ENCODE measurements at regions not wholly inside any gene's neighbourhood (a gene's known extent, or its start where the extent isn't known, plus 50 kb on each side); places are given as distances from the start of the nearest gene placed in this dataset.
"Not testable (repeated sequence)": the region's sequence is repeated elsewhere in the genome, so short reads cannot be mapped to it uniquely, and the experiment has no call there.

DNA sequence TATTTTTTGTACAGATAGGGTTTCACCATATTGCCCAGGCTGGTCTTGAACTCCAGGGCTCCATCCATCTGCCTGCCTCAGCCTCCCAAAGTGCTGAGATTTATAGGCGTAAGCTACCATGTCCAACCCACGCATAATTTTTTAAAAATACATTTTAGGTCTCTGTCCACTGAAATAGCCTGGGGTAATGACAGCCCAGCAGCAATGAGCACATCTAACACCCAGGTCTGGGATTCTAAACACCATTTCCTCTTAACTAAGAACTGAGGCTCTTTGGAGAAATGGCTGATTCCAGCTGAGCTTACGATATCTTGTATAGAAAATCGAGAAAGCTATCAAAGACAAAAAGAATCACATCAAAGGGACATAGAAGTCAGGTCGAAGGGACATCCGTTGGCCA, 245.3 kb downstream of the PARN start:
- DNase-seq, result no peak

DNA sequence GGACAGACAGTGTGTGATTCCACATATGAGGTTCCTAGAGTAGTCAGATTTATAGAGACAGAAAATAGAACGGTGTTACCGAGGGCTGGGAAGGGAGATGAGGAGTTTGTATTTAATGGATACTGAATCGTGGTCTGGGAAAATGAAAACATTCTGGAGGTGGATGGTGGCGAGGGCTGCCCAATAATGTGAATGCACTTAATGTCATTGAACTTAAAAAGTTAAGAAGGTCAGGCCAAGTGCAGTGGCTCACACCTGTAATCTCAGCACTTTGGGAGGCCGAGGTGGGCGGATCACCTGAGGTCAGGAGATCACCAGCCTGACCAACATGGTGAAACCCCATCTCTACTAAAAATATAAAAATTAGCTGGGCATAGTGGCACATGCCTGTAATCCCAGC, 246.2 kb downstream of the PARN start:
- DNase-seq, result not testable (repeated sequence)

DNA sequence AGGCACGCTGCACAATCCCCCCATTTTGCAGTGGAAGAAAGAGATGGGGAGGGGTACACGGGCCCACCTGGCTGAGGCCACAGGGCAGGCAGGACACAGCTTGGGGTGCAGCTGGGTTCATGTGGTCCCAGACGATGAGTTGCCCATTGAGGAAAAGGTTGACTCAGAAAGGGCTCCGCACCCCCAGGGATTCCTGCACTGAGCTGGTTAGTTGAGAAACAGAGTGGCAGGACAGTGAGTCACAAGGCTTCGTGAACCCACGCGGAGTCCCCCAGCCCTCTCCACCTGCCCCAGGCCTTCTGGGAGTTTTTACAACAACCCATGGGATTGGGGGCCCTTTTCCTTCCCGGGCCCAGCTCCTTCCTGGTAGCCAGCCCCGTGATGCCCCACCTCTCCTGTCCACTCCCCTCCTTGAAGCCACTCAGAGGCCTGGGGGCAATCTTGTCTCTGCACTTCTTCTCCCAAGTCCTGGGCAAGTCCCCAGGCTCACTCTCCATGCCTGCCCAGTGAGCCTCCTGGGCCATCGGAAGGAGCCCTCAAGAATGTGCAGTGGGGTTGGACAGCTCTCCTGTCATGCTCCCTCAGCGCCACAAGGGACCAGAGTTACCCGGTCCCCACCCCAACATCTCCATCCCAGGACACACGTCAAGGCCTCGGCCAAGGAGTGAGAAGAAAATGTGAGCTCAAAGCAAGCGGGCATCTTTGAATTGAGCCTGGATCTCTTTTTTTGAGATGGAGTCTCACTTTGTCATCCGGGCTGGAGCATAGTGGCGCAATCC, 251.2 kb downstream of the PARN start:
- DNase-seq, result no peak

DNA sequence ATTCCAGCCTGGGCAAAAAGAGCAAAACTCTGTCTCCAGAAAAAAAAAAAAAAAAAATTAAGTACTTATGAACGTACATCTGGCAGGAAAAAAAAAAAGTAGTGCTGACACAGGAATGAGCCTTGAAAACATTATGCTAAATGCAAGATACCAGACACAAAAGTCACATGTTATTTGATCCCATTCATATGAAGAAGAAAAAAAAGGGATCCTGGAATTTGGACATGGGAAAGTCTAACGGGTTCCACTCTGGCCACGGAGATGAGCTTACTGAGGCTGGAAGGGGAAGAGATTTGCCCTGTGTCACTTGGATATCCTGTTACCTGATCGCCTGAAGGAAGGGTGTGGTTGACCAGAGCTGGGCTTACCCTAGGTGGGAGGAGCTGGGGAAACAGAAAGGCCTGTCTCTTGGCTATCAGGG, 251.9 kb downstream of the PARN start:
- DNase-seq, result no peak

GRCh38 chr16:14377326-14377725, 252.7 kb downstream of the PARN start:
- no peak for DNase-seq

DNA sequence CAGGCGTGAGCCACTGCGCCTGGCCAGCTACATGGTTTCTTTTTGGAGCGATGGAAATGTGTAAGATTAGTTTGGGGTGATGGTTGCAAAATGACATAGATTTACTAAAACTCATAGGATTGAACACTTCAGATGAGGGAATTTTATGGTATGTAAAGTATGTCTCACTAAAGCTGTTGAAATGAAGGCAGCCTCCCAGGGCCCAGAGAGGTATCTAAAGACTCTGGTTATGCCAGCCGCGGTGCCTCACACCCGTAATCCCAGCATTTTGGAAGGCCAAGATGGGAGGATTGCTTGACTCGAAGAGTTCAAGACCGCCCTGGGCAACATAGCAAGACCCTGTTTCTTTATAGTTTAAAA, 254.9 kb downstream of the PARN start:
- DNase-seq, result no peak

DNA sequence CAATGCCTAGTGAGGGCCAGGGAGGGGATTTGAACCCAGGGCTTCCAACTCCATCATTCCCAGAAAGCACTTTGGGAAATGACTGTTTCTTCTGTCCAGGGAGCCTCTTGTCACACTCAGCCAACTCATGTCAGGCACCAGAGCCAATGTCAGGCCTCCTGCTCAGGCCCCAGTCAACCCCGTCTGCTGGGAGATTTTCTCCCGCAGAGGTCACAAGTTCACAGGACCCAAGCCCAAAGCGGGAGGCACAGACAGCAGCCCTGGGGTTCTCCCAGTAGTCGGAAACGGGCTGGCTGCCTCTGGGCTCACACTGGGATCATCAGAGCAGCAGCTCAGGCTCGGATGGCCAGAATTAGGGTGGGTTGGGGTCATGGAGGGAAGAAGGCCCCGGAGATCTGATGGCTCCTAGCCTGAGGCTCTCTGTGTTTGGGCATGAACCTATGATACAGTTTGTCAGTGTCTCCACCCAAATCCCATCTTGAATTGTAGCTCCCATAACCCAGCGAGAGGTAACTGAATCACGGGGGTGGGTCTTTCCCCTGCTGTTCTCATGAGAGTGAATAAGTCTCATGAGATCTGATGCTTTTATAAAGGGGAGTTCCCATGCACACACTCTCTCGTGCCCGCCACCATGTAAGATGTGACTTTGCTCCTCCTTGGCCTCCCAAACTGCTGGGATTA, 255.5 kb downstream of the PARN start:
- DNase-seq, result no peak

DNA sequence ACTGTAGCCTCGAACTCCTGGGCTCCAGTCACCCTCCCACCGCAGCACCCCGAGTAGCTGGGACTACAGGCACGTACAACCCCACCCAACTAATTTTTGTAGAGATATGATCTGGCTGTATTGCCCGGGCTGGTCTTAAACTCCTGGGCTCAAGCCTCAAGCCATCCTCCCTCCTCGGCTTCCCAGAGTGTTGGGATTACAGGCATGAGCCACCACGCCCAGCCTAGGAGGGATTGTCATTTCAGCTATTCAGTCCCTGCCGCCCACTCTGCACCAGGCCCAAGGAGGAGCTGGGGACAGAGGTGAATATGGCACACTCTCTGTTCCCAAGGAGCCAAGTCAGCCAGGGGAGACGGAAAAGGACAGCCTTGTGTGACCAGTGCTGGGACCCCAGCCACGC, 256.2 kb downstream of the PARN start:
- DNase-seq, result no peak

GRCh38 chr16:14373406-14373805, 256.7 kb downstream of the PARN start:
- no peak for DNase-seq

DNA sequence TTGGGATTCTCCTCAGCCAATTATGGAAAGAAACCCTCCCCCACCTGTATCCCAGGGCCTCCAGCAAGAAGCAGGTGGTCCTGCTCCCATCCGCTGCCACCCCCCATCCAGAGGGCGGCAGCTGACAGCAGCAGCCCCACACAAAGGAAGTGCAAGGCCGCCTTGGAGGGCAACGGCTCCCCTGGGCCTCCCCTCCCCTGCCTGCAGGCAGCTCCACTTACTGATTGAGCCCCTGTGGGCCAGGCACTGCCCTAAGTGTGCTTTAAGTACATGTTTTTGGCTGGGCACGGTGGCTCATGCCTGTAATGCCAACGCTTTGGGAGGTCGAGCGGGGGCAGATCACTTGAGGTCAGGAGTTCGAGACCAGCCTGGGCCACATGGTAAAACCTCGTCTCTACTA, 257.6 kb downstream of the PARN start:
- DNase-seq, result no peak

- no peak for DNase-seq
Observed at GRCh38 chr16:14371778-14372431, 258.2 kb downstream of the PARN start.

DNA sequence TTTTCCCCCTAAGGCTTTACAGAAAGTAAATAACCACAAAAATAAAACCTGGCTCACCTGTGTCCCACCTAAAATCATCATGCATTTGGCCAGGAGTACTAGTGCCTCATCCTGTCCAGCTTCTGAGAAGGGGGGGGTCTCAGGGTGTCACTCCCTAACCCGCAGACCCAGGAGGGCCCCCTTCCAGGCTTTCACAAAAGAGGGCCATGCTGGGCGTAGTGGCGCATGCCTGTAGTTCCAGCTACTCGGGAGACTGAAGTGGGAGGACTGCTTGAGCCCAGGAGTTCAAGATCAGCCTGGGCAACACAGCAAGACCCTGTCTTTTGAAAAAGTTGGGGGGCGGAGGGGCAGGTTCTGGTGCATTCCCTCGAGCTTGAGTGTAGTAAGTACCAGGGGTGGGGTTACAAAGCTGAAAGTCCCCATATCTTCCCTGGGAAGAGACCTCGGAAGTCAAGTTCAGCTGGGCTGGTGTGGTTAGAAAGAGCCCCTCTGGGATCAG, 259.3 kb downstream of the PARN start:
- no peak for DNase-seq

GRCh38 chr16:14369734-14370598, 260.1 kb downstream of the PARN start:
- no peak for DNase-seq

- DNase-seq, result no peak
Observed at GRCh38 chr16:14368399-14368798, 261.7 kb downstream of the PARN start.

DNA sequence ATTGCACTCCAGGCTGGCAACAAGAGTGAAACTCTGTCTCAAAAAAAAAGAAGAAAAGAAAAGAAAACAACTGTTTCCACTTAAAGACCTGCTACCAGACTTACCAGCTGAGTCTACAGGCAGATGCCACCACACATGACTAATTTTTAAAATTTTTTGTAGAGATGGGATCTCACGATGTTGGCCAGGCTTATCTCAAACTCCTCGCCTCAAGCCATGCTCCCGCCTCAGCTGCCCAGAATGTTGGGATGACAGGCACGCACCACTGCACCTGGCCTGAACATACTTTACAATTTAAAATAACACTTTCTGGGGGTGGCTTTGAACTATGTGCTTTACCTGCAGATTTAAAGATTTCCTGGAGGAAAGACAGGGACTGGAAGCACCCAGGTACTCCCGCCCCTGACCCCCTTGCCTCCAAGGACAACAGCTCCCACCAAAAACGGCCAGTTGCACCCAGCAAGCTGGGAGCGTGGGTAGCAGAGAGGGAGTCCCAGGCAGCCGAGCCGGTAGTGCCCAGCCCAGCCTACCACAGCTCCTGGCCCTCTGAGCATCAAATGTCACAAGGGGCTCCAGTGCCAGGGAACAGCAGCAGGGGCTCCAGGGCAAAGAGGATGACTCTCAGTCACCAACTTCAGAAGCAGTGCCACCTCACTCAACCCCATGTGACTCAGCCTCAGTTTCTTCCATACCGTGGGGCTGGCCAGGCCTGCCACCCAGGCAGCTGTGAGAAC, 262.9 kb downstream of the PARN start:
- DNase-seq, result no peak

DNA sequence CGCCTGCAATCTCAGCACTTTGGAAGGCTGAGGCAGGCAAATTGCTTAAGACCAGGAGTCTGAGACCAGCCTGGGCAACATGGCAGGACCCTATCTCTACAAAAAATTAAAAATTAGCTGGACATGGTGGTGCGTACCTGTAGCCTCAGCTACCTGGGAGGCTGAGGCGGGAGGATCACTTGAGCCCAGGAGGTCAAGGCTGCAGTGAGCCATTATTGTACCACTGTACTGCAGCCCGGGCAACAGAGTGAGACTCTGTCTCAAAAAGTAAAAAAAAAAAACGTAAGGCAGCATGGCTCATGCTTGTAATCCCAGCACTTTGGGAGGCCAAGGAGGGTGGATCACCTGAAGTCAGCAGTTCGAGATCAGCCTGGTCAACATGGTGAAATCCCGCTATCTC, 263.6 kb downstream of the PARN start:
- DNase-seq, result no peak

DNA sequence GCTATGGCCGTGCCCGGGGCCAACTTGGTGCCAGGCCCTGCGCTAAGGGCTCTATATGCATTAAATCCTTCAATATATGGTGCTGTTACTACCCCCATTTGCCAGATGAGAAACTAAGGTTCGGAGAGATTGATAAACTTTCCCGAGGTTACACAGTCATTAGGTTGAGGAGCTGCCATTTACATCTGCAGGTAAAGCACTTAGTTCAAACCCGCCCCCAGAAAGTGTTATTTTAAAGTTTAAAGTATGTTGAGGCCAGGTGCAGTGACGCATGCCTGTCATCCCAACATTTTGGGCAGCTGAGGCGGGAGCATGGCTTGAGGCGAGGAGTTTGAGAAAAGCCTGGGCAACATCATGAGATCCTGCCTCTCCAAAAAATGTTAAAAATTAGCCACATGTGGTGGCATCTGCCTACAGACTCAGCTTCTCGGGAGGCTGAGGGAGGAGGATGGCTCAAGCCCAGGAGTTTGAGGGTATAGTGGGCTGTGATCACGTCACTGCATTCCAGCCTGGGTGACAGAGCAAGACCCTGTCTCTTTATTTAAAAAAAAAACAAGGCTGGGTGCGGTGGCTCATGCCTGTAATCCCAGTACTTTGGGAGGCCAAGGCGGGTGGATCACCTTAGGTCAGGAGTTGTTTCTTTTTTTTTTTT, 264.7 kb downstream of the PARN start:
- no peak for DNase-seq

DNA sequence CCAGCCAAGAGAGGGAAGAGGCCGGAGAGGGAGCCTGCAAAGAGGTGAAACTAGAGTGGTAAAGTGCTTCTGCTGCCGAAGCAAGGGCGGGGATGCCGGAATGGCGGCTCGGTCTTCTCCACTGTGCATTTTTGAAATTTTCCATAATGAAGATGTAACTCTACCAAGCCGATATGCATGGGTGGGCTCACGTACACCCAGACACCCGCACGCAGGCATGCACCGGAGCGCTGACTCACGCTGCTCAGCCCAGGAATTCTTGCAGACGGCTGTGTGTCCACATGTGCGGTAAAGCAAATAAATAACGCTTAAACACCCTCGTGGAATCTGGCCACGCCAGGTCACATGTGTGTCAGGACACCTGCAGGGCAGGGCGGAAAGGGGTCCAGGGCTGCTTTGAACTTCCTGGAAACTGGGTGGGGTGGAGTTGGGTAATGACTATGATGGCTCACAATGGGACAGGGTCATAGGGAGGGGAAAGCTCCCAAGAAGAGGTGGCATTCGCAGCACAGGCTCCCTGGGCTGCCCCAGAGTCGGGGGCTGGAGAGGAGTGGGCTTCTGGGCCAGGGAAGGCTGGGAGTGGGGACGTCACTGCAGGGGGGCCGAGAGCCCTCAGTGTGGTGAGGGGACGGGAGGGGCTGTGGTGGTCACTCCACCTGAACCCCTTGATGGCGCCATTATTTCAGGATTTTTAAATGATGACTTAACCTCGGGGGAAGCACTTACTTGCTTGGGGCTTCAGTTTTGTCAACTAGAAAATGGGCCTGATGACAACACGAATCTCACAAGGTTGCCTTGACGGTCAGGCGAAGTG, 265.5 kb downstream of the PARN start:
- no peak for DNase-seq

- DNase-seq, result no peak
Observed at GRCh38 chr16:14364112-14364385, 266.0 kb downstream of the PARN start.

- DNase-seq, result no peak
Observed at GRCh38 chr16:14362774-14363371, 267.2 kb downstream of the PARN start.

All from suppressor macrophage treated with lipopolysaccharide for 1 hour (primary cell).